Hepatocyte (in vitro differentiated cells): ENCODE measurements at regions not wholly inside any gene's neighbourhood (a gene's known extent, or its start where the extent isn't known, plus 50 kb on each side); places are given as distances from the start of the nearest gene placed in this dataset.

Source experiments
- DNase-seq: peaks from one replicate; pipeline ENCODE4 v3.0.0-alpha.2; 2016; ENCODE audit warnings: low spot score
- H2AFZ ChIP-seq: fragments of 200-600 bp; sonication (generic); 2 replicates; pipeline ENCODE4 v1.6.0; 2016; ENCODE audit warnings: antibody characterized with exemption, mild to moderate bottlenecking
- H3K27ac ChIP-seq: fragments of 200-600 bp; sonication (generic); 2 replicates; pipeline ENCODE4 v1.5.1; 2016; ENCODE audit warnings: mild to moderate bottlenecking
- H3K27me3 ChIP-seq: fragments of 200-600 bp; sonication (generic); 2 replicates; pipeline ENCODE4 v1.6.1; 2016
- H3K36me3 ChIP-seq: fragments of 200-600 bp; sonication (generic); replicated peaks from 2 replicates; pipeline ENCODE4 v1.5.1; 2016; ENCODE audit warnings: low read depth; ENCODE audit not compliant: insufficient read depth
- H3K4me1 ChIP-seq: fragments of 200-600 bp; sonication (generic); 2 replicates; pipeline ENCODE4 v1.5.1; 2016; ENCODE audit warnings: mild to moderate bottlenecking, moderate library complexity; ENCODE audit not compliant: insufficient read depth
- H3K4me2 ChIP-seq: fragments of 200-600 bp; sonication (generic); 2 replicates; pipeline ENCODE4 v1.6.0; 2016
- H3K4me3 ChIP-seq: fragments of 200-600 bp; sonication (generic); 2 replicates; pipeline ENCODE4 v1.5.1; 2016; ENCODE audit warnings: mild to moderate bottlenecking
- H3K79me2 ChIP-seq: fragments of 200-600 bp; sonication (generic); 2 replicates; pipeline ENCODE4 v1.6.0; 2017; ENCODE audit warnings: mild to moderate bottlenecking
- H3K9me2 ChIP-seq: fragments of 200-600 bp; sonication (generic); replicated peaks from 2 replicates; pipeline ENCODE4 v1.6.0; 2017; ENCODE audit warnings: mild to moderate bottlenecking; ENCODE audit not compliant: insufficient read depth
- H3K9me3 ChIP-seq: fragments of 200-600 bp; sonication (generic); 2 replicates; pipeline ENCODE4 v1.5.1; 2016; ENCODE audit warnings: low read depth, mild to moderate bottlenecking
- H4K20me1 ChIP-seq: fragments of 200-600 bp; sonication (generic); 2 replicates; pipeline ENCODE4 v1.6.0; 2016; ENCODE audit warnings: mild to moderate bottlenecking; ENCODE audit not compliant: insufficient read depth, poor library complexity, severe bottlenecking
- CTCF ChIP-seq: fragments of 200-600 bp; sonication (generic); IDR thresholded peaks from 2 replicates; pipeline ENCODE4 v1.5.1; 2016; ENCODE audit warnings: antibody characterized with exemption, mild to moderate bottlenecking; ENCODE audit not compliant: poor library complexity
- EZH2 ChIP-seq: fragments of 200-600 bp; sonication (generic); IDR thresholded peaks from 2 replicates; pipeline ENCODE4 v1.6.1; 2016; ENCODE audit warnings: antibody characterized with exemption, mild to moderate bottlenecking, borderline replicate concordance
- EZH2phosphoT487 ChIP-seq: fragments of 200-600 bp; sonication (generic); IDR thresholded peaks from one replicate; pipeline ENCODE4 v1.6.1; 2018; ENCODE audit warnings: antibody characterized with exemption, mild to moderate bottlenecking, low read depth, moderate library complexity; ENCODE audit not compliant: unreplicated experiment, severe bottlenecking
- WGBS: methylation state at CpG from one replicate; pipeline ENCODE4 v1.1.6; 2016; ENCODE audit warnings: low lambda C conversion rate; ENCODE audit errors: missing lambda C conversion rate; 5-methylcytosine and 5-hydroxymethylcytosine counted together

DNA sequence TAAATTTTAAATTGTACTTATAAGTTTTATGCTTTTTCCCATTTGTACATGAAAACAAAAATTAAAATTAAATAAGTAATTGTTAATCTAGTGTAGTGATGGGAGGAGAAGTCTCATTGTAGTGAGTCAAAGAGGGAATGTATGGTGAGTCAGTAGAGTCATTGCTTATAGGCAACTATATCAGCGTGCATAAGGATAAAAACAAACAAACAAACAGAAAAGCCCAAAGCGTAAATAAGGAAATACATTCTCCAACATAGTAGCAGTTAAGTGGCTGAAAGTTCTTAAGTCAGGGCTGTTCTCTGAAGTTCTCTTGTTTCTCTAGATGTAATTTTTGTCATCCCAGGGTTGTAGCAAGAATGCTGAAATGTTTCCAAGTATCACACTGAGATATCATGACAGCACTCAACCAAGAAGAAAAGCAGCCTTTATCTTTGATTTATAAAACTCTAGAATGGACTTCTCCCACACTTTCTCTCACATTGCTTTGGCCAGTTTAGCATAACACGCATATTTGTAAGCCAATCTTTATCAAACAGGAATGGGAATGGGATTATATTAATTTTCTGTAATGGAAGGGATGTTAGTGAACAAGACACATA, 184.1 kb upstream of the TP63 start:
- Histone ChIP-seq H3K4me3 (no peak overlapping the region), H3K4me2 (no peak overlapping the region), H2AFZ (no peak overlapping the region), H3K9me2 (no peaks in the 10 kb centered on the region), H3K9me3 (no peaks in the 10 kb centered on the region), H3K79me2 (no peaks in the 10 kb centered on the region), H3K36me3 (no peaks in the 10 kb centered on the region), H3K27me3 (no peaks in the 10 kb centered on the region), H3K4me1 (no peaks in the 10 kb centered on the region), H3K27ac (no peak overlapping the region), H4K20me1 (no peaks in the 10 kb centered on the region)
- TF ChIP-seq EZH2 (no peak), CTCF (no peak), EZH2phosphoT487 (no peak)
- 80% methylated on average over 3 of the region's 3 CpGs for WGBS
- DNase-seq: no peak

DNA sequence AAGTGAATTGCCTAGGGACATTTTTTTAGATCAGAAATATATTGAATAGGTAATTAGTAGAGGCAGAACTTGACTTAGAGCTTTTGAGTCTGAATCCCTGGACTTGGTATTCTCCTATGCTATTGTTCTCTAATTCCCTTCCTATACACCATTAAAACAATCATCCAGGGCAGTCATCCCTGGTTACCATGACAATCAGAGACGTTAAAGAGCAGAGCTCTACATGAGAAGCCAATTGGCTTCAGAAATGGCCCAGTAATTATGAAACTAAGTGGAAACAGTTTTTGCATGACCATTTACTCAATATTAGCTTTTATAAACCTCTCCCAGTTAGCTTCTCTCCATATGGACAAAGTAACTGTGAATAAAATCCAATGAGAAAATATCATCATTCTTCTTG, 182.1 kb upstream of the TP63 start:
- H3K9me2 ChIP-seq: no peaks in the 10 kb centered on the region
- H4K20me1 ChIP-seq: no peaks in the 10 kb centered on the region
- no peak overlapping the region for H3K27ac ChIP-seq
- H3K4me1 ChIP-seq: no peaks in the 10 kb centered on the region
- no peak overlapping the region for H3K4me3 ChIP-seq
- H3K36me3 ChIP-seq: no peaks in the 10 kb centered on the region
- H2AFZ ChIP-seq: no peak overlapping the region
- no peak for DNase-seq
- 54% methylated on average over 1 of the region's 1 CpG for WGBS
- TF ChIP-seq EZH2phosphoT487 (no peak), CTCF (no peak), EZH2 (no peak)
- H3K9me3 ChIP-seq: no peaks in the 10 kb centered on the region
- no peaks in the 10 kb centered on the region for H3K79me2 ChIP-seq
- no peaks in the 10 kb centered on the region for H3K27me3 ChIP-seq
- H3K4me2 ChIP-seq: no peak overlapping the region

GRCh38 chr3:189455009-189455408, 176.2 kb upstream of the TP63 start:
- H3K27ac ChIP-seq: no peak overlapping the region
- H3K4me1 ChIP-seq: no peaks in the 10 kb centered on the region
- no peak overlapping the region for H3K4me2 ChIP-seq
- H2AFZ ChIP-seq: no peak overlapping the region
- TF ChIP-seq CTCF: no peak
- TF ChIP-seq EZH2phosphoT487: no peak
- no peak for TF ChIP-seq EZH2
- H3K27me3 ChIP-seq: no peaks in the 10 kb centered on the region
- no peak overlapping the region for H3K4me3 ChIP-seq
- no peaks in the 10 kb centered on the region for H4K20me1 ChIP-seq
- no peaks in the 10 kb centered on the region for H3K79me2 ChIP-seq
- H3K9me2 ChIP-seq: no peaks in the 10 kb centered on the region
- 94% methylated on average over 5 of the region's 5 CpGs for WGBS
- DNase-seq: no peak
- no peaks in the 10 kb centered on the region for H3K9me3 ChIP-seq
- H3K36me3 ChIP-seq: no peaks in the 10 kb centered on the region
